HG03025 (cell line): ENCODE measurements at regions not wholly inside any gene's neighbourhood (a gene's known extent, or its start where the extent isn't known, plus 50 kb on each side); places are given as distances from the start of the nearest gene placed in this dataset.

Source experiments
- ATAC-seq: cut with Tn5 transposase; IDR thresholded peaks from one replicate; pipeline ENCODE4 v1.9.1; 2021; ENCODE audit warnings: mild to moderate bottlenecking, moderate library complexity; ENCODE audit not compliant: unreplicated experiment, low FRiP score

- ATAC-seq, result no peak
These were observed 206.5 kb upstream of the ZFP42 start for GRCh38 chr4:187789078-187789477.

GRCh38 chr4:187795737-187796136 is 199.8 kb upstream of the ZFP42 start:
- no peak for ATAC-seq

GRCh38 chr4:187798385-187798784 is 197.2 kb upstream of the ZFP42 start:
- no peak for ATAC-seq

DNA sequence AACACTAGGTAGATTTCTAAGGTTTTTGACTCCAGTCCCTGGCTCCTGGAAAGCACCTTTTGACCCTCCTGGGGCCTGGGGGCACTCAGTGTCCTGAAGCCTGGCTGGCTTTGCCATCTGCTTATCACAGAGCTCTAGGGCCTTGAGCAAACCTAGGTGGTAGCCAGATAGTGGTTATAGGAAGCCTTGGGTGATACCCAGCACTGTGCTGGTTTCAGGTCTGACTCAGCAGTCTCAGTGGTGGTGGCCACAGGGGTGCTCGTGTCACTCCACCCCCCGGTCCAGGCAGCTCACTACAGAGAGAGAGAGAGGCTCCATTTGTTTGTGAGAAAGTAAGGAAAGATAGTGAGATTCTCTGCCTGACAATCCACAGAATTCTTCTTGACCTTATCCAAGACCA is 195.8 kb upstream of the ZFP42 start:
- ATAC-seq, result no peak

- no peak for ATAC-seq
These were observed 184.0 kb upstream of the ZFP42 start for GRCh38 chr4:187811591-187811990.

DNA sequence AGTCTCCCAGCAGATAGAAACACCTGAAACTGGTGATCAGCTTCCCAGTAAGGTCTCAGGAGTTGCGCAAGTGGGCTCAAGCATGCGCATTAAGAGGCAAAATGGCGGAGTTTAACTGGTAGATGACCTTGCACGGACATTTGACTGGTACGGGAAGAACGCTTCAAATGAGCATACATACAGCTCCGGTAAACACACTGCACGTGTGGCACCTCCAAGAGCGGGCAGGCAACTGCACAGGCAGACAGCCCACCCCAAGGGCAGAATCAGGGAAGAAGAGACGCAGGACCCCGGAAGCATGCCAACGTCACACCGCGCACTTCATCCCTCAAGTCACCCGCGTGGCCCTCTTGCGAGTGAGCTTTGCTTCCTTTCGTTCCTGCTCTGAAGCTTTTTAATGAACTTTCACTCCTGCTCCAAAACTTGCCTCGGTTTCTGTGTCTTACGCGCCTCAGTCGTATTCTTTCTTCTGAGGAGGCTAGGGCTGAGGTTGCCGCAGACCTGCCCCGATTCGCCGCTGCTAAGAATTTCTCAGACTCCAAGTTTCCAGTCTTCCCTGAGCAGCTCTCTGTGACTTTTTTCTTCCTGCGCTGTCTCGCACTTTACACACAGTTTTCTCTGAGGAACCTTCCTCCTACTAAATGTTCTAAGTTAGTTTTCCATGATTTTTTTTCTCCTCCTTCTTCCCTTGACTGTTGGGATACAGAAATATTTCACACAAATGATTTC is 180.7 kb upstream of the ZFP42 start:
- ATAC-seq, result no peak

- no peak for ATAC-seq
These were observed 168.8 kb upstream of the ZFP42 start for GRCh38 chr4:187826725-187827124.

GRCh38 chr4:187827631-187828030 is 167.9 kb upstream of the ZFP42 start:
- ATAC-seq, result no peak

GRCh38 chr4:187839765-187840164 is 155.8 kb upstream of the ZFP42 start:
- no peak for ATAC-seq

GRCh38 chr4:187840814-187841213 is 154.8 kb upstream of the ZFP42 start:
- no peak for ATAC-seq

GRCh38 chr4:187849556-187850225 is 145.9 kb upstream of the ZFP42 start:
- ATAC-seq, result no peak

GRCh38 chr4:187865914-187866313 is 129.7 kb upstream of the ZFP42 start:
- ATAC-seq, result no peak

DNA sequence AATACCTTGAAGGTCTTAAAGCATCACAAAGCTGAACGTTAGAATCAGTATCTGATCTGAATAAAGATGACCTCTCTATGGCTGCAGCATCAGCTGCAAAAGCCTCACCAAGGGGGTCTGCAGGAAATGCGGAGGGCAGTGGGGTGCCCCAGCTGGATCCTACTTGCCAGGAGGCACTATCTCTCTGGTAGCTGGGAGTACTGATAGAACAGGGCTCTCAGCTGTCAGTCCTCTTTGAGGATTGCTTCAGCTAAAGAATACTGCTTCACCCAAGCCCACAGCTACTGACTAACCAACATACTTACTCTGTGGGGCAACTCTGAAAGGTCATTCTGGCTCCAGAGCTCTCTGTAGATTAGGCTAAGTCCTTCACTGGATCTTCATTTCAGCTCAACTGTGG is 112.5 kb upstream of the ZFP42 start:
- ATAC-seq, result no peak

GRCh38 chr4:187883836-187884475 is 111.6 kb upstream of the ZFP42 start:
- no peak for ATAC-seq

GRCh38 chr4:187887906-187888305 is 107.7 kb upstream of the ZFP42 start:
- ATAC-seq, result no peak

DNA sequence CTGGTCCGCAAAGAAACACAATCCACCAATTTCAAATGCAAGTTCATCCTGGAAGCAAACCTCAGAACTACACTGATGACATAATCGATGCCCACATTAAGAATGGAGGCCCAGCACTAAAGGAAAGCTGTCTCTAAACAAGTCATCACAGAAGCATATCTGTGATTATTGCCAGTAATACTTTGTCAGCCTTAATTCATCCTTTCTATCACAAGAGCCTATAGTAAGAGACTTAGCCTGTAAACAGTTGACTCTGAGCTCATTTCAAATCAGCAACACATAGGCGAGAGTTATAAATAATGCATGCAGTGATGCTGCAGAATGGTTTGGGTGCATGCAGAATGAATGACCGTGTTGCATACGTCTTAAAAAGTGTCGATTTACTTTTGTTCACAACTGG is 105.9 kb upstream of the ZFP42 start:
- no peak for ATAC-seq

GRCh38 chr4:187893418-187893817 is 102.2 kb upstream of the ZFP42 start:
- ATAC-seq, result no peak

DNA sequence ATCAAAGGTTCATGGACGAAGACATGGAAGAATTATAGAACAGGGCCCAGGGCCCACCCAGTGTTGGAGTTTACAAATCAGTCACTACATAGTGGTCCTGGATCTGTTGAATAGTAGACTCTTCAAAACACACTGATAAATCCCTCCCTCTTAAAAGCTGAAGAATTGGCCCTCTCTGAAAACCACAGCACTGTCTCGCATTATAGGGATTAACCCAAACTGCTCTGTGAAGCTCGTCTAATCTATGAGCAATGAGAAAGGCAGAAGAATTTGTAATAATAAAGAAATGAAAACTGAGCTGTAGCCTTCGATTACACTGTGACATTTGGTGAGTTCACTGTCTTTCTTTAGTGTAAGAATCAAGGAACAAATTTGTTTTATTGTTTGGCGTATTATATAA is 92.5 kb upstream of the ZFP42 start:
- no peak for ATAC-seq

- no peak for ATAC-seq
These were observed 91.9 kb upstream of the ZFP42 start for GRCh38 chr4:187903700-187904099.

DNA sequence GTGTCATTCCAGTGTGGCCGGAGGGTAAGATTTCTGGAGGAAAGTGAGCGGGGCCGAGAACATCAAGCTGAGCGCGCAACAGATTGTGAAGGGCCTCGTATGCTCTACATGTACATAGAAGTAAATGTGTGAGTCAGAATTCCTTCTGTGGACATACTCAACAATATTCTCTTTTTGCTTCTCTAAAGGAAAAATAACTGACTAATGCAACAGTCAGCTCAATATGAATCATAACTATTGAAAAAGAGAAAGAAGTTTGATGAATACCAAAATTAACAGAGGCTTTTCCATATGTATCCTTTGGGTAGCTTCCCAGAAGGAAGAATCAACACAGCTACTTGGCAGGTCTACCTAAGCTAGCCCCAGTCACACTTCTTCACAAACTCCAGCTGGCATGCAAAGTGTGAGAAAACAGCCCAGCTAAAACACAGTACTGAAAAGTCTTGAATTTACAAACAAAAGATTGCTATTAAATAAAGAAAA is 87.5 kb upstream of the ZFP42 start:
- ATAC-seq, result no peak

DNA sequence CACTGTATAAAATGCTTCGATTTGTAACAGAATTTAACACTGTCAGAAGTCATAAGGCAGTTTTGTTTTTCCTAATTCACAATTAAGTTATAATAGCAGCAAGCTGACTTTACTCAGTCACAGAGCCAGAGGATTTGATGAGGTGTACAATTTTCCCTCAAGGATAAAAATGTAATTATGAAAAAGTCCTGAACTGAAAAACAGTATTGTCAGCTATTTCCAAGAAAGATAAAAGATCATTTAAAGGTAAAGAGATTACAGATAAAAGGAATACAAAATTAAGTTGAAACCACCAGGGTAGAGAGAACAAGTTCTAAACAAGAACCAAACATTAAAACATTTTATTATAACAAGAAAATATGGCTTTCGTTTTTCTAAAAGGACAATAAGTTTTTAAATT is 86.8 kb upstream of the ZFP42 start:
- ATAC-seq, result no peak

DNA sequence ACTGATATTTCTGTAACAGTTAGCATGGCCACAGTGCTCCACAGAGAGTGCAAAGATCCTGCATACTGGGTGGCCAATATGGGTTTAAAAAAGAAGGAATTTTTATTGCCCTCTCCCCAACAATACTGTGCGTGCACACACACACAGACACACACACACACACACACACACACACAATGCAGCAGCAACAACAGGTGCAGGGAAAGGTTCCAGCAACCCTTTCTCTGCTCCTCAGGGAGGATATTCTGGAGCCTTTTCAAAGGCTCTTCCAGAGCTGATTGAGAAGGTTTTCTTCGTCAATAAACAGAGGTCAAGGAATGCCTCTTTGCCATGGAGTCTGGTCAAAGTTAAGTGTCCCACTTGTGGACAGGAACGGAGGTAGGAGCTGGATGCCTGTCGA is 84.8 kb upstream of the ZFP42 start:
- no peak for ATAC-seq
